A673 (cell line): ENCODE measurements at regions not wholly inside any gene's neighbourhood (a gene's known extent, or its start where the extent isn't known, plus 50 kb on each side); places are given as distances from the start of the nearest gene placed in this dataset.
"Not testable (repeated sequence)": the region's sequence is repeated elsewhere in the genome, so short reads cannot be mapped to it uniquely, and the experiment has no call there.

ENCODE experiments used
- CTCF ChIP-seq: fragments of 300-800, 200-600 bp; sonication (generic); conservative IDR thresholded peaks from 2 replicates; pipeline ENCODE4 v1.5.1; 2017; ENCODE audit warnings: low read depth, mild to moderate bottlenecking, antibody characterized with exemption, low read length, moderate library complexity, mixed read lengths
- EZH2 ChIP-seq: fragments of 200-600 bp; sonication (generic); IDR thresholded peaks from 2 replicates; pipeline ENCODE4 v1.6.1; 2017; ENCODE audit warnings: borderline replicate concordance, low read depth, mild to moderate bottlenecking, mixed read lengths, antibody characterized with exemption, low read length; ENCODE audit not compliant: poor library complexity, severe bottlenecking

DNA sequence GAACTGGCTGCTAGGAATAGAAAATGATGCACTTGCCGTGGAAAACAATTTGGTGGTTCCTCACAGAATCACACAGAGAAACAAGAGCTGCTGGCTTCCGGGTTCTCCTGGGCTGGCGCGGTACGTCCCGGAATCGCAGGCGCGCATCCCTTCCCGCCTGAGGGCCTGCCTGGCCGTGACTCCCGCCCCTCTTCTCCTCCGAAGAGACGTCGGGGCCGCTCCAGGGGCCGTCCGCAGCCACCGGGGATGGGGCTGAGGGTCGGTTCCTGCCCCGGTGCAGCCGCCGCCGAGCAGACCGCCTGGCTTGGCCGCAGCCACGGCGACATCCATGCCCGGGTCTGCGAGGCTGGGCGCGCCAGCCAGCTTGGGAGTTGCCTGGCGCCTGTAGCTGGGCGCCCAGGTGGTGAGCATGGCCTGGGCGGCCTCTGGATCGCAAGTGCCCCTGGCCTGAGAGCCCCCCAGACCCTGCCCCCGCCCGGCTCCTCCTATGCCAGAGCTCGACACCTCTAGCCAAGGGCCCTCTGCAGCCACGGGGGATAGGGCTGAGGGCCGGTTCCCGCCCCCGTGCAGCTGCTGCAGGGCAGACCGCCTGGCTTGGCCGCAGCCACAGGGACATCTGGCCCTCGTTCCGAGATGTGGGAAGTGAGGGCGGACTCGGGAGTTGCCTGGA lies 83.9 kb upstream of the ZNG1F start:
- TF ChIP-seq CTCF, EZH2: not testable (repeated sequence)
